Daoy (cell line): ENCODE measurements at regions not wholly inside any gene's neighbourhood (a gene's known extent, or its start where the extent isn't known, plus 50 kb on each side); places are given as distances from the start of the nearest gene placed in this dataset.
"Not testable (repeated sequence)": the region's sequence is repeated elsewhere in the genome, so short reads cannot be mapped to it uniquely, and the experiment has no call there.

Source experiments
- DNase-seq: peaks from one replicate; pipeline ENCODE4 v3.0.0-alpha.2; 2015; ENCODE audit warnings: low read depth

- DNase-seq = no peak
Measured at GRCh38 chr4:83213640-83214039, 71.0 kb downstream of the COQ2 start.

GRCh38 chr4:83212041-83212851 lies 72.4 kb downstream of the COQ2 start:
- no peak for DNase-seq

- no peak for DNase-seq
Measured at GRCh38 chr4:83209419-83209818, 75.2 kb downstream of the COQ2 start.

GRCh38 chr4:83208371-83209365 lies 75.9 kb downstream of the COQ2 start:
- no peak for DNase-seq

GRCh38 chr4:83207497-83208101 lies 77.0 kb downstream of the COQ2 start:
- peak; percentile 71 for DNase-seq

- no peak for DNase-seq
Measured at GRCh38 chr4:83205760-83206159, 78.8 kb downstream of the COQ2 start.

- no peak for DNase-seq
Measured at GRCh38 chr4:83204731-83205130, 79.9 kb downstream of the COQ2 start.

- DNase-seq = peak; percentile 21
Measured at GRCh38 chr4:83201761-83202160, 82.8 kb downstream of the COQ2 start.

GRCh38 chr4:83197555-83198235 lies 83.2 kb upstream of the PLAC8 start:
- DNase-seq = no peak

- DNase-seq = no peak
Measured at GRCh38 chr4:83196921-83197320, 82.4 kb upstream of the PLAC8 start.

GRCh38 chr4:83195269-83195668 lies 80.7 kb upstream of the PLAC8 start:
- no peak for DNase-seq

GRCh38 chr4:83194588-83194987 lies 80.1 kb upstream of the PLAC8 start:
- not testable (repeated sequence) for DNase-seq

- DNase-seq = no peak
Measured at GRCh38 chr4:83192634-83193033, 78.1 kb upstream of the PLAC8 start.

- DNase-seq = no peak
Measured at GRCh38 chr4:83191026-83191425, 76.5 kb upstream of the PLAC8 start.

GRCh38 chr4:83189631-83190136 lies 75.2 kb upstream of the PLAC8 start:
- no peak for DNase-seq

GRCh38 chr4:83180431-83180968 lies 66.0 kb upstream of the PLAC8 start:
- DNase-seq = no peak

- no peak for DNase-seq
Measured at GRCh38 chr4:83179205-83179604, 64.7 kb upstream of the PLAC8 start.

GRCh38 chr4:83178029-83178428 lies 63.5 kb upstream of the PLAC8 start:
- no peak for DNase-seq

- DNase-seq = no peak
Measured at GRCh38 chr4:83177182-83177581, 62.7 kb upstream of the PLAC8 start.

GRCh38 chr4:83174844-83175414 lies 60.4 kb upstream of the PLAC8 start:
- DNase-seq = no peak

GRCh38 chr4:83172371-83172770 lies 57.8 kb upstream of the PLAC8 start:
- no peak for DNase-seq
